SU-DHL-6 (cell line): ENCODE measurements at regions not wholly inside any gene's neighbourhood (a gene's known extent, or its start where the extent isn't known, plus 50 kb on each side); places are given as distances from the start of the nearest gene placed in this dataset.

Experiments used
- EZH2phosphoT487 ChIP-seq: fragments of 200-600 bp; sonication (generic), shearing (Covaris generic); conservative IDR thresholded peaks from 2 replicates; pipeline ENCODE4 v1.6.1; 2018; ENCODE audit warnings: mild to moderate bottlenecking, antibody characterized with exemption, low read length, moderate library complexity, mixed read lengths
- TF ChIP-seq, protein P1 (sequence below): fragments of 200-600 bp; sonication (generic); IDR thresholded peaks from one replicate; pipeline ENCODE4 v1.5.1; 2017; ENCODE audit warnings: antibody characterized with exemption, mild to moderate bottlenecking, low read length, moderate library complexity; ENCODE audit not compliant: insufficient read depth, poor library complexity, severe bottlenecking

DNA sequence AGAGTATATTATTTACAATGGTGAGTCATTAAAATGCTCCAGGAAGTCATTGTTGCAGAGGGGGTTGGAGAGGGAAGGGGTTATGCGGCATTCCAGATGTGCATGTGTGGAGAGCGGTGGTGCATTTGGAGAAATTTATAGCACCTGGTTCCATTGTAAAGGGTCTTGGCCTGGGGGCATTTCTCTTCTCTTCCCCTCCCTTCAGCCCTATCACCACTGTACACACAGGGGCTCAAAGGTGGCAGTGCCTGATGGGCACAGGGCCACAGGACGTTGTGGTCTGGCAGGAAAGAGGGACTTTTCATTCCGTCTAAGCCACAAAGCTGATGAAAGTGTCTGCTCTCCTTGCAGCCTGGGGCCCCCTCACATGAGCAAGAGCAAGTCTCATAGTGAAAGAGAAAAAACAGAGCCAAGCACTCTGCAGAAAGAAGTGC, 442.4 kb upstream of the ZNF462 start:
- TF ChIP-seq, protein P1, sequence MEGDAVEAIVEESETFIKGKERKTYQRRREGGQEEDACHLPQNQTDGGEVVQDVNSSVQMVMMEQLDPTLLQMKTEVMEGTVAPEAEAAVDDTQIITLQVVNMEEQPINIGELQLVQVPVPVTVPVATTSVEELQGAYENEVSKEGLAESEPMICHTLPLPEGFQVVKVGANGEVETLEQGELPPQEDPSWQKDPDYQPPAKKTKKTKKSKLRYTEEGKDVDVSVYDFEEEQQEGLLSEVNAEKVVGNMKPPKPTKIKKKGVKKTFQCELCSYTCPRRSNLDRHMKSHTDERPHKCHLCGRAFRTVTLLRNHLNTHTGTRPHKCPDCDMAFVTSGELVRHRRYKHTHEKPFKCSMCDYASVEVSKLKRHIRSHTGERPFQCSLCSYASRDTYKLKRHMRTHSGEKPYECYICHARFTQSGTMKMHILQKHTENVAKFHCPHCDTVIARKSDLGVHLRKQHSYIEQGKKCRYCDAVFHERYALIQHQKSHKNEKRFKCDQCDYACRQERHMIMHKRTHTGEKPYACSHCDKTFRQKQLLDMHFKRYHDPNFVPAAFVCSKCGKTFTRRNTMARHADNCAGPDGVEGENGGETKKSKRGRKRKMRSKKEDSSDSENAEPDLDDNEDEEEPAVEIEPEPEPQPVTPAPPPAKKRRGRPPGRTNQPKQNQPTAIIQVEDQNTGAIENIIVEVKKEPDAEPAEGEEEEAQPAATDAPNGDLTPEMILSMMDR, result no peak
- TF ChIP-seq EZH2phosphoT487, result no peak
